ENCODE measurements at regions not wholly inside any gene's neighbourhood (a gene's known extent, or its start where the extent isn't known, plus 50 kb on each side); places are given as distances from the start of the nearest gene placed in this dataset.

DNA sequence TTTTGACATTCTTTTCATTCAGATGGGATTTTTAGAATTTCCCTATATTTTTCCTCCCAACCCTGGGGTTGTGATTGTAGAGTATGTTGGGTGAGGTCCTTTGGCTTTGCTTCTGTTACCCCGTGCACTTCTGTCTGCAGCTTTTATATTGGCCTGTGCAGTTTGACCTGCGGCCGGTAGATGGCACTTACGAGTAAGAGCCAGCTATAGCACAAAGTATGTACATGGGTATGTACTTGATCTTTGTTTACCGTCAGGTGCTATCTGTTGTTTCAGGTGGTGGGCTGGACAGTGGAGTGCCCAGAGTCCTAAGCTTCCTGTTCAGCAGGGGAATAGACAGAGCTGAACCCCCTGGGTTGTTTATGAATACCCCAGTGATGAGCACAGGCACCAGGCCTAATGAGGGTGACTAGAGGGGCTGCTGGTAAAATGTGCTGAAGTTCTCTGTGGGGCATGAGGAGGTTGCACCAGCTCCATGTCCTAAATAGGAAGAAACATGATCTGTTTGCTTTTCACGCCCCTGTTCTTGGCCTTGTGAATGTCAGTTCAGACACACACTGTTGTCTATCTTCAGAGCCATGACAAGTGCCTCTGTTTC lies 58.9 kb upstream of the THUMPD2 start (continued):
- TF ChIP-seq MYC (CRISPR knock-in tag; IDR thresholded peaks at IDR 0.05; ENCODE audit: borderline replicate concordance) (no peak), ZNF792 (CRISPR knock-in tag; IDR thresholded peaks at IDR 0.05) (no peak), ATF7 (IDR thresholded peaks at IDR 0.05) (no peak), ATF7 (CRISPR knock-in tag; IDR thresholded peaks at IDR 0.05) (peak; percentile 22; the same call in 1 of the 2 replicates), ZFP36L2 (CRISPR knock-in tag; IDR thresholded peaks at IDR 0.05) (no peak), ZIK1 (CRISPR knock-in tag; IDR thresholded peaks at IDR 0.05; ENCODE audit: borderline replicate concordance, low read depth) (no peak), PRPF4 (IDR thresholded peaks at IDR 0.05; ENCODE audit: low read depth, low read length, poor library complexity, severe bottlenecking) (no peak), ZC3H13 (CRISPR knock-in tag; IDR thresholded peaks at IDR 0.05) (no peak), ZKSCAN5 (CRISPR knock-in tag; IDR thresholded peaks at IDR 0.05) (no peak), AHR (CRISPR knock-in tag; IDR thresholded peaks at IDR 0.05) (no peak), TOE1 (CRISPR knock-in tag; IDR thresholded peaks at IDR 0.05) (no peak), ZNF496 (CRISPR knock-in tag; IDR thresholded peaks at IDR 0.05; ENCODE audit: insufficient replicate concordance) (no peak), ZNF501 (CRISPR knock-in tag; IDR thresholded peaks at IDR 0.05) (no peak), ELF3 (CRISPR knock-in tag; IDR thresholded peaks at IDR 0.05) (0 out of 2 replicates have a peak, but pooled peaks have one; percentile 21), IKZF1 (IDR thresholded peaks at IDR 0.05) (no peak), STAG1 (CRISPR knock-in tag; IDR thresholded peaks at IDR 0.05) (peak; percentile 63), HDAC1 (CRISPR knock-in tag; IDR thresholded peaks at IDR 0.05) (no peak), U2AF1 (optimal IDR thresholded peaks at IDR 0.05; ENCODE audit: low read depth, low read length) (no peak), KAT8 (CRISPR knock-in tag; IDR thresholded peaks at IDR 0.05) (no peak), ATAD3A (CRISPR knock-in tag; IDR thresholded peaks at IDR 0.05) (no peak), HDAC2 (CRISPR knock-in tag; IDR thresholded peaks at IDR 0.05) (no peak), ZC3H4 (CRISPR knock-in tag; IDR thresholded peaks at IDR 0.05; ENCODE audit: borderline replicate concordance) (no peak), ZBTB20 (CRISPR knock-in tag; IDR thresholded peaks at IDR 0.05; ENCODE audit: borderline replicate concordance, low read depth) (0 out of 2 replicates have a peak, but pooled peaks have one; percentile 25), RARA (CRISPR knock-in tag; IDR thresholded peaks at IDR 0.05) (no peak), TBP (CRISPR knock-in tag; IDR thresholded peaks at IDR 0.05) (no peak), NR2F2 (IDR thresholded peaks at IDR 0.05; ENCODE audit: borderline replicate concordance, low read depth) (no peak), ZMYM4 (CRISPR knock-in tag; IDR thresholded peaks at IDR 0.05) (no peak), ZNF713 (CRISPR knock-in tag; IDR thresholded peaks at IDR 0.05) (no peak), KDM4B (CRISPR knock-in tag; IDR thresholded peaks at IDR 0.05) (no peak), FOXA3 (CRISPR knock-in tag; IDR thresholded peaks at IDR 0.05) (peak; percentile 36; the same call in 1 of the 2 replicates), NCOA2 (CRISPR knock-in tag; IDR thresholded peaks at IDR 0.05) (no peak), SRF (IDR thresholded peaks at IDR 0.05; ENCODE audit: low read depth, low read length) (no peak), ZNF251 (CRISPR knock-in tag; IDR thresholded peaks at IDR 0.05) (no peak), RFX1 (IDR thresholded peaks at IDR 0.05) (no peak), FOXA1 (IDR thresholded peaks at IDR 0.05) (no peak), FOXA1 (CRISPR knock-in tag; IDR thresholded peaks at IDR 0.05) (peak; percentile 52)
- TF ChIP-seq, protein P1, sequence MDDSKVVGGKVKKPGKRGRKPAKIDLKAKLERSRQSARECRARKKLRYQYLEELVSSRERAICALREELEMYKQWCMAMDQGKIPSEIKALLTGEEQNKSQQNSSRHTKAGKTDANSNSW (CRISPR knock-in tag; IDR thresholded peaks at IDR 0.05; ENCODE audit: borderline replicate concordance) = no peak
- TF ChIP-seq, protein P2, sequence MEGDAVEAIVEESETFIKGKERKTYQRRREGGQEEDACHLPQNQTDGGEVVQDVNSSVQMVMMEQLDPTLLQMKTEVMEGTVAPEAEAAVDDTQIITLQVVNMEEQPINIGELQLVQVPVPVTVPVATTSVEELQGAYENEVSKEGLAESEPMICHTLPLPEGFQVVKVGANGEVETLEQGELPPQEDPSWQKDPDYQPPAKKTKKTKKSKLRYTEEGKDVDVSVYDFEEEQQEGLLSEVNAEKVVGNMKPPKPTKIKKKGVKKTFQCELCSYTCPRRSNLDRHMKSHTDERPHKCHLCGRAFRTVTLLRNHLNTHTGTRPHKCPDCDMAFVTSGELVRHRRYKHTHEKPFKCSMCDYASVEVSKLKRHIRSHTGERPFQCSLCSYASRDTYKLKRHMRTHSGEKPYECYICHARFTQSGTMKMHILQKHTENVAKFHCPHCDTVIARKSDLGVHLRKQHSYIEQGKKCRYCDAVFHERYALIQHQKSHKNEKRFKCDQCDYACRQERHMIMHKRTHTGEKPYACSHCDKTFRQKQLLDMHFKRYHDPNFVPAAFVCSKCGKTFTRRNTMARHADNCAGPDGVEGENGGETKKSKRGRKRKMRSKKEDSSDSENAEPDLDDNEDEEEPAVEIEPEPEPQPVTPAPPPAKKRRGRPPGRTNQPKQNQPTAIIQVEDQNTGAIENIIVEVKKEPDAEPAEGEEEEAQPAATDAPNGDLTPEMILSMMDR (CRISPR knock-in tag; IDR thresholded peaks at IDR 0.05) = peak; percentile 85

Data from HepG2 (cell line).